GM21717 (cell line): ENCODE measurements at regions not wholly inside any gene's neighbourhood (a gene's known extent, or its start where the extent isn't known, plus 50 kb on each side); places are given as distances from the start of the nearest gene placed in this dataset.

Experiments used
- ATAC-seq: cut with Tn5 transposase; IDR thresholded peaks from one replicate; pipeline ENCODE4 v1.9.1; 2021; ENCODE audit warnings: mild to moderate bottlenecking, moderate library complexity; ENCODE audit not compliant: unreplicated experiment

GRCh38 chr1:218754477-218754876, 409.3 kb downstream of the TGFB2 start:
- ATAC-seq, result no peak

- ATAC-seq, result no peak
Observed at GRCh38 chr1:218755128-218755527, 410.0 kb downstream of the TGFB2 start.

- ATAC-seq, result no peak
Observed at GRCh38 chr1:218759795-218760194, 413.9 kb upstream of the LYPLAL1 start.

- ATAC-seq, result no peak
Observed at GRCh38 chr1:218760601-218761570, 412.8 kb upstream of the LYPLAL1 start.

GRCh38 chr1:218763538-218763937, 410.1 kb upstream of the LYPLAL1 start:
- ATAC-seq, result no peak

GRCh38 chr1:218765753-218766152, 407.9 kb upstream of the LYPLAL1 start:
- no peak for ATAC-seq

- ATAC-seq, result no peak
Observed at GRCh38 chr1:218771931-218772330, 401.7 kb upstream of the LYPLAL1 start.

GRCh38 chr1:218772575-218772974, 401.1 kb upstream of the LYPLAL1 start:
- no peak for ATAC-seq

GRCh38 chr1:218775501-218776021, 398.1 kb upstream of the LYPLAL1 start:
- no peak for ATAC-seq

GRCh38 chr1:218778257-218779126, 395.2 kb upstream of the LYPLAL1 start:
- ATAC-seq, result no peak

GRCh38 chr1:218779341-218780100, 394.2 kb upstream of the LYPLAL1 start:
- ATAC-seq, result no peak

- ATAC-seq, result no peak
Observed at GRCh38 chr1:218783131-218783530, 390.5 kb upstream of the LYPLAL1 start.

GRCh38 chr1:218783916-218784315, 389.8 kb upstream of the LYPLAL1 start:
- ATAC-seq, result no peak

- ATAC-seq, result no peak
Observed at GRCh38 chr1:218785928-218786327, 387.8 kb upstream of the LYPLAL1 start.

GRCh38 chr1:218787826-218788225, 385.9 kb upstream of the LYPLAL1 start:
- ATAC-seq, result no peak

- ATAC-seq, result no peak
Observed at GRCh38 chr1:218796773-218797172, 376.9 kb upstream of the LYPLAL1 start.

GRCh38 chr1:218802799-218803198, 370.9 kb upstream of the LYPLAL1 start:
- ATAC-seq, result no peak

GRCh38 chr1:218803351-218803997, 370.2 kb upstream of the LYPLAL1 start:
- ATAC-seq, result no peak

- no peak for ATAC-seq
Observed at GRCh38 chr1:218804014-218804785, 369.5 kb upstream of the LYPLAL1 start.
